Rectal smooth muscle tissue (tissue), 1 donor: ENCODE measurements at regions not wholly inside any gene's neighbourhood (a gene's known extent, or its start where the extent isn't known, plus 50 kb on each side); places are given as distances from the start of the nearest gene placed in this dataset.

Experiments used
- H3K27ac ChIP-seq: one replicate; pipeline ENCODE4 v1.7.0; 2013; ENCODE audit warnings: low read depth, low read length, inconsistent platforms
- H3K27me3 ChIP-seq: one replicate; pipeline ENCODE4 v1.7.0; 2013; ENCODE audit warnings: low read length; ENCODE audit not compliant: control insufficient read depth, insufficient read depth
- H3K36me3 ChIP-seq: one replicate; pipeline ENCODE4 v1.7.0; 2013; ENCODE audit warnings: low read length; ENCODE audit not compliant: control insufficient read depth, insufficient read depth
- H3K4me1 ChIP-seq: one replicate; pipeline ENCODE4 v1.7.0; 2013; ENCODE audit warnings: low read length; ENCODE audit not compliant: control insufficient read depth, insufficient read depth
- H3K4me3 ChIP-seq: one replicate; pipeline ENCODE4 v1.7.0; 2013; ENCODE audit warnings: low read length
- H3K9ac ChIP-seq: one replicate; pipeline ENCODE4 v1.7.0; 2013; ENCODE audit warnings: low read length

DNA sequence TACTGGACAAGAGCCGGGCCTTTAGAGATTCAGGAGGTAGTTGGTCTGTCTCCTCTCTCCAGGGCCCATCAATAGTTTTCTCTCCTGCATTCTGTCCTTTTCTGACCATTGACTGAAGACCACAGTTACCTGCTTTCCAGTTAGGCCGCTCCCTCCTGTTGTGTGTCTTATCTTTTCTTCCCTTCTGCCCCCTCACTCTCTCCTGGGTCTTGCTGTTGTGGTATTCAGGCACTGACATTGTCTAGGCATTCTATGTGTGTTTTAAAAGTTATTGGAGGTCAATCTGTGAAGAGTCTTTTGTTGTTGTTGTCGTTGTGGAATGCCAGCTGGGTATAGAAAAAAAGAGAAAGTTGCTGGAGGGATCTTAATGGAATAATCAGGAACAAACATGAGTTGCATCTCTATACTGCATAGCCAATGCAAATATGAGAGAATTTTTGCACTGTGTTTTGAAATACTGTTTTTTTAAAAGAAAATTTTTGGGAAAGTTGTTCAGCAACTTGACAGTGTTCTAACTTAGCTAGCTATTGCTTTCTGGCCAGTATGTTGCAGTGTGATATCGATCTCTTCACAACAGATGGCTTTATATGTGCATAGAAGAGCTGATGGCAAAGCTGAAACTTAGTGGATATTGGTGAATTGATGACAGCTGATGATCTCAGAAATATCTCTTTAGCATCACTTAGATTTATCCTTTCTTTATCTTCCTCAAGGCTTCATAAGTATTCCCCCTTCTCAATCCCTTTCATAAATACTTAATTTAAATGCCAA lies 240.7 kb downstream of the C4orf33 start:
- no peaks in the 10 kb centered on the region for H3K27me3 ChIP-seq
- no peaks in the 10 kb centered on the region for H3K4me1 ChIP-seq
- no peak overlapping the region for H3K9ac ChIP-seq
- H3K27ac ChIP-seq, result no peak overlapping the region
- no peaks in the 10 kb centered on the region for H3K36me3 ChIP-seq
- no peak overlapping the region for H3K4me3 ChIP-seq

- H3K4me1 ChIP-seq, result no peaks in the 10 kb centered on the region
- H3K27me3 ChIP-seq, result no peaks in the 10 kb centered on the region
- no peaks in the 10 kb centered on the region for H3K36me3 ChIP-seq
- H3K4me3 ChIP-seq, result no peak overlapping the region
- H3K9ac ChIP-seq, result no peak overlapping the region
- no peak overlapping the region for H3K27ac ChIP-seq
Observed at GRCh38 chr4:129337228-129337620, 241.3 kb downstream of the C4orf33 start.

- Histone ChIP-seq H3K4me3 (no peak overlapping the region), H3K9ac (no peak overlapping the region), H3K36me3 (no peaks in the 10 kb centered on the region), H3K27me3 (no peaks in the 10 kb centered on the region), H3K27ac (no peak overlapping the region), H3K4me1 (no peaks in the 10 kb centered on the region)
Observed at GRCh38 chr4:129342819-129343408, 247.0 kb downstream of the C4orf33 start.

DNA sequence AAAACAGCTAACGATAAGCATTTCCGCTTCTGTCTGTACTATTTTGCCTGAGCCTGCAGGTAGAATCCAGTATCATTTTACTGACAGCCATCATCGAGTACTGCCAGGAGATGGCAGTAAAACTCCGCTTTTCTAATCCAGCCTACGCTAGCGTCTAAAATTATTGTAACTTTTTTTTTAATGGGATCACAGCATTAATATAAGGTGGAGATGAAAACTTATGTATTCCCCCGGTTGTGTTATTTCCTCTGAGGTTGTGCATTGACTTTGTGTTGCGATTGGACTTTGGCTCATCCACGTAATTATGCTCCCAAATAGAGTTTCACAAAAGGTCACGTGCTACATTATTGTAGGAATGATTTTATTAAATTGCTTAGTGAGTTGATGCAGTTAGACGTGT lies 248.1 kb downstream of the C4orf33 start:
- Histone ChIP-seq H3K9ac (no peak overlapping the region), H3K4me1 (no peaks in the 10 kb centered on the region), H3K4me3 (no peak overlapping the region), H3K27ac (no peak overlapping the region), H3K27me3 (no peaks in the 10 kb centered on the region), H3K36me3 (no peaks in the 10 kb centered on the region)

- H3K36me3 ChIP-seq, result no peaks in the 10 kb centered on the region
- no peaks in the 10 kb centered on the region for H3K27me3 ChIP-seq
- no peaks in the 10 kb centered on the region for H3K4me1 ChIP-seq
- H3K9ac ChIP-seq, result no peak overlapping the region
- no peak overlapping the region for H3K27ac ChIP-seq
- no peak overlapping the region for H3K4me3 ChIP-seq
Observed at GRCh38 chr4:129345609-129346008, 249.7 kb downstream of the C4orf33 start.

GRCh38 chr4:129346036-129346435 lies 250.1 kb downstream of the C4orf33 start:
- no peaks in the 10 kb centered on the region for H3K27me3 ChIP-seq
- H3K4me3 ChIP-seq, result no peak overlapping the region
- no peak overlapping the region for H3K9ac ChIP-seq
- no peaks in the 10 kb centered on the region for H3K4me1 ChIP-seq
- no peaks in the 10 kb centered on the region for H3K36me3 ChIP-seq
- H3K27ac ChIP-seq, result no peak overlapping the region

DNA sequence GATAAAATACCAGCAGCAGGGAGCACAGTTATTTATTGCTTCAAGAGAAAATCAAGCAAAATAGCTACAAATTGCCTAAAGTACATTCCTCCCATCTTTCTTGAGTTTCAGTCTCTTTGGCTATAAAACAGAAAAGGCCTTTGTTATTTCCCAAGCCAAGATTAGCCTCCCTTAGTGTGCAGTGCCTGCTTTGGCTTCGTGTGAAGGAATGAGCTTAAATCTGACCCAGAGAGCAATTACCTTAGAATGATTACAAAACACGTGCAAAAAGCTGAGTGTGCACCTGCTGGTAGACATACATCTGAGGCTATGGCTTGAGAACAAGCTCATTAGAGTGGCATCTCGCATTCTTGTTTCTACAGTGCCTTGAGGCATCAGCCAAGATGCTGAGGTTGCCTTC lies 250.8 kb downstream of the C4orf33 start:
- H3K27me3 ChIP-seq, result no peaks in the 10 kb centered on the region
- H3K4me1 ChIP-seq, result no peaks in the 10 kb centered on the region
- H3K9ac ChIP-seq, result no peak overlapping the region
- no peaks in the 10 kb centered on the region for H3K36me3 ChIP-seq
- no peak overlapping the region for H3K27ac ChIP-seq
- H3K4me3 ChIP-seq, result no peak overlapping the region

GRCh38 chr4:129350834-129351721 lies 255.1 kb downstream of the C4orf33 start:
- no peak overlapping the region for H3K4me3 ChIP-seq
- H3K9ac ChIP-seq, result no peak overlapping the region
- H3K27me3 ChIP-seq, result no peaks in the 10 kb centered on the region
- H3K27ac ChIP-seq, result no peak overlapping the region
- no peaks in the 10 kb centered on the region for H3K4me1 ChIP-seq
- no peaks in the 10 kb centered on the region for H3K36me3 ChIP-seq

GRCh38 chr4:129352480-129352879 lies 256.5 kb downstream of the C4orf33 start:
- H3K36me3 ChIP-seq, result no peaks in the 10 kb centered on the region
- H3K4me3 ChIP-seq, result no peak overlapping the region
- H3K9ac ChIP-seq, result no peak overlapping the region
- no peaks in the 10 kb centered on the region for H3K27me3 ChIP-seq
- H3K4me1 ChIP-seq, result no peaks in the 10 kb centered on the region
- H3K27ac ChIP-seq, result no peak overlapping the region

DNA sequence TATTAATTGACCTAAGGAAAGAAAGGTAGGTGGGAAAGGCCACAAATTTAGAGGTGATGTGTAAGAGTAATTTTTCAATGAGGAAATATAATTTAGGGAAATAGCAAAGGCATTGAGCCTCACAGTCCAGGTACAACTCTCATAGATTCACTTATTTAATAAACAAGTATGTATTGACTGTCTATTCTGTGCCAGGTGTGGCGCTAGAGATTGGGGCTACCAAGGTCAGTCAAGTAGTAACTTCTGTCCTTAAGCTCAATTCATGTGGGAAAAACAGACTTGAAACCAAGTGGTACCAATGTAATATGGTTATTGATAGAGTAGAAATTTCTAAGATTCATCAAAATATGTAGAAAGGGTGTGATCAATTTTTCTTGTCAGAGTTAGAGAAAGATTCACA lies 257.5 kb downstream of the C4orf33 start:
- no peak overlapping the region for H3K9ac ChIP-seq
- H3K27me3 ChIP-seq, result no peaks in the 10 kb centered on the region

GRCh38 chr4:129355031-129355430 lies 259.1 kb downstream of the C4orf33 start:
- no peak overlapping the region for H3K4me3 ChIP-seq
- H3K4me1 ChIP-seq, result no peaks in the 10 kb centered on the region
- no peaks in the 10 kb centered on the region for H3K36me3 ChIP-seq
- no peak overlapping the region for H3K27ac ChIP-seq
- no peaks in the 10 kb centered on the region for H3K27me3 ChIP-seq
- no peak overlapping the region for H3K9ac ChIP-seq

More for the DNA sequence above, 257.5 kb downstream of the C4orf33 start:
- H3K27ac ChIP-seq, result no peak overlapping the region
- no peaks in the 10 kb centered on the region for H3K4me1 ChIP-seq
- no peak overlapping the region for H3K4me3 ChIP-seq
- no peaks in the 10 kb centered on the region for H3K36me3 ChIP-seq

- Histone ChIP-seq H3K9ac (no peak overlapping the region), H3K27ac (no peak overlapping the region), H3K4me3 (no peak overlapping the region), H3K4me1 (no peaks in the 10 kb centered on the region), H3K27me3 (no peaks in the 10 kb centered on the region), H3K36me3 (no peaks in the 10 kb centered on the region)
Observed at GRCh38 chr4:129355516-129355915, 259.6 kb downstream of the C4orf33 start.
